ENCODE measurements at regions not wholly inside any gene's neighbourhood (a gene's known extent, or its start where the extent isn't known, plus 50 kb on each side); places are given as distances from the start of the nearest gene placed in this dataset.

DNA sequence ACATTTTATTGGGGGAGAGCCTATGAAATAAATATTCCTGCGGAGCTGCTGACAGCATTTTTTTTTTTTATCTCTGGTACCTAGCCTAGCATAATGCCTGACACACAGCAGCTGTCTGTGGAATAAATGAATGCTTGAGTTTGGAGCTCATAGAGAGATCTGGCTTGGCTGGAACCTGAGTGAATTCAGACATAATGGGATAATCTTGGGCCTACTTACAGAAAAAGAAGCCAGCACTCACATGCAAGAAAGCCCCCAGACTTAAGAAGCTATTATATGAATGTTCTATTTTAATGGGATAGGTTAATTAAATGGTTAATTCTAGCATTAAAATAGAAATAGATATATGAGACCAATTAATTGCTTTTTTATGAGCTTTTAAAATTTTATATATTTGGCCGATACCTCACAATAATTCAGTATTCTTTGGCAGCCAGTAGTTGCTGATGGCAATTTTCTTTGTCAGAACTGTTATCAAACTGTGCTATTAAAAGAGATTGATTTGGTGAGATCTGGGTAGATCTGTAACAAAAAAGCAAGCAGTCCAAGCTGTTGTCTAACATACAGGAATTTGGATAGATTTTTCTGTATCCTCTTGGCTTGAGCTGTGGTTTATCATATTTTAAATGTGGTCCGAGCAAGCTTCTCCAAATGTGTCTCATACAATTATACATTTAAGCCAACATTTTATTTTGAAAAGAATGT is 654.2 kb downstream of the PCDH7 start:
- H3K9me3 ChIP-seq, result no peaks in the 10 kb centered on the region
- H3K4me1 ChIP-seq, result no peaks in the 10 kb centered on the region
- no peak overlapping the region for H3K27ac ChIP-seq
- intact Hi-C loops (cut with DNase I; ENCODE audit: low total_unique reads), result no loop called here
- H3K4me3 ChIP-seq, result no peak overlapping the region
- TF ChIP-seq POLR2A (IDR thresholded peaks at IDR 0.05), result no peak
- TF ChIP-seq, protein P1, sequence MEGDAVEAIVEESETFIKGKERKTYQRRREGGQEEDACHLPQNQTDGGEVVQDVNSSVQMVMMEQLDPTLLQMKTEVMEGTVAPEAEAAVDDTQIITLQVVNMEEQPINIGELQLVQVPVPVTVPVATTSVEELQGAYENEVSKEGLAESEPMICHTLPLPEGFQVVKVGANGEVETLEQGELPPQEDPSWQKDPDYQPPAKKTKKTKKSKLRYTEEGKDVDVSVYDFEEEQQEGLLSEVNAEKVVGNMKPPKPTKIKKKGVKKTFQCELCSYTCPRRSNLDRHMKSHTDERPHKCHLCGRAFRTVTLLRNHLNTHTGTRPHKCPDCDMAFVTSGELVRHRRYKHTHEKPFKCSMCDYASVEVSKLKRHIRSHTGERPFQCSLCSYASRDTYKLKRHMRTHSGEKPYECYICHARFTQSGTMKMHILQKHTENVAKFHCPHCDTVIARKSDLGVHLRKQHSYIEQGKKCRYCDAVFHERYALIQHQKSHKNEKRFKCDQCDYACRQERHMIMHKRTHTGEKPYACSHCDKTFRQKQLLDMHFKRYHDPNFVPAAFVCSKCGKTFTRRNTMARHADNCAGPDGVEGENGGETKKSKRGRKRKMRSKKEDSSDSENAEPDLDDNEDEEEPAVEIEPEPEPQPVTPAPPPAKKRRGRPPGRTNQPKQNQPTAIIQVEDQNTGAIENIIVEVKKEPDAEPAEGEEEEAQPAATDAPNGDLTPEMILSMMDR (IDR thresholded peaks at IDR 0.05), result no peak
- no peaks in the 10 kb centered on the region for H3K27me3 ChIP-seq
- no peak for DNase-seq
- 89 to 92% methylated on average over 3 of the region's 3 CpGs for WGBS, 2 donors
- H3K36me3 ChIP-seq (ENCODE audit: low read depth, missing control alignments), result no peaks in the 10 kb centered on the region

DNA sequence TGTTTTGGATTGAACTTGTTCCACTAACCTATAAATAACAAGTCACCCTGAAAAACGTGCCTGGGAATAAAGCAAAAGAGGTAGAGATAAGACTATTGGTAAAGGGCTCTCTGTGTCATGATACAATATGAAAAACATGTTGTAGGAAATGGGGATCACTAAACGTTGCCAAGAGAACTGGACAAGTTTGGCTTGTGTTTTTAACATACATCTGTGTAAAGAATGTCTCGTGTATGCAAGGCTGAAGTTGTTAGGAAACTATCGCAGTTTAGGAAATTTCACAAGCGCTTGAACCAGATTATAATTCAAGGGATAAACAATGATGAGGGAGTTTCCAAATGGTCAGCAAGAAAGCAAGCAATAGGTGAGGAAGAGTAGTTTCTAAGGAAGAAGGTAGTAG is 655.8 kb downstream of the PCDH7 start:
- Histone ChIP-seq H3K4me3 (no peak overlapping the region), H3K4me1 (no peaks in the 10 kb centered on the region), H3K36me3 (ENCODE audit: low read depth, missing control alignments) (no peaks in the 10 kb centered on the region), H3K9me3 (no peaks in the 10 kb centered on the region), H3K27me3 (no peaks in the 10 kb centered on the region), H3K27ac (no peak overlapping the region)
- 66 to 68% methylated on average over 5 of the region's 5 CpGs for WGBS, 2 donors
- no peak for DNase-seq
- TF ChIP-seq, protein P1 (IDR thresholded peaks at IDR 0.05), result no peak
- no peak for TF ChIP-seq POLR2A (IDR thresholded peaks at IDR 0.05)
- intact Hi-C loops (cut with DNase I; ENCODE audit: low total_unique reads), result no loop called here

DNA sequence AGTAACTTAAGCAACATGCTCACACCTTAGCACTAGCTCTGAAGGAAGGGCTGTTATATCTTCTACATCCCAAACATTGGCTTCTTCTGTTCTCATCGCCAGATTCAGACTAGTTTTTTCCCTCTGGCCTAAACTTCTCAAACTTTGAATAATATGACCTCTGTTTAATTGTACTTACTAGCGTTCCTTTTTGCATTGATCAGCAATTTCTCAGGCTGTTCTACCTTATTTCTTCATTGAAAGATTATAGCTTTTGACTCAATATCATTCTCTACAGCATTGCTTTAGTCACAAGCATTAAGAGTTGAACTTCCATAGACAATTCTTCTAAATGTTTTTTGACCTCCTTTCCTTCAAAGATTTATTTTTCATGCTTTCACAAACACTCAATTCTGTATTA is 659.2 kb downstream of the PCDH7 start:
- 84 to 88% methylated on average over 2 of the region's 2 CpGs for WGBS, 2 donors
- Histone ChIP-seq H3K9me3 (no peaks in the 10 kb centered on the region), H3K36me3 (ENCODE audit: low read depth, missing control alignments) (no peaks in the 10 kb centered on the region), H3K27ac (no peak overlapping the region), H3K27me3 (no peaks in the 10 kb centered on the region), H3K4me1 (no peaks in the 10 kb centered on the region), H3K4me3 (no peak overlapping the region)
- DNase-seq, result no peak
- TF ChIP-seq POLR2A (IDR thresholded peaks at IDR 0.05), result no peak
- TF ChIP-seq, protein P1 (IDR thresholded peaks at IDR 0.05), result no peak
- intact Hi-C loops (cut with DNase I; ENCODE audit: low total_unique reads), result no loop called here

DNA sequence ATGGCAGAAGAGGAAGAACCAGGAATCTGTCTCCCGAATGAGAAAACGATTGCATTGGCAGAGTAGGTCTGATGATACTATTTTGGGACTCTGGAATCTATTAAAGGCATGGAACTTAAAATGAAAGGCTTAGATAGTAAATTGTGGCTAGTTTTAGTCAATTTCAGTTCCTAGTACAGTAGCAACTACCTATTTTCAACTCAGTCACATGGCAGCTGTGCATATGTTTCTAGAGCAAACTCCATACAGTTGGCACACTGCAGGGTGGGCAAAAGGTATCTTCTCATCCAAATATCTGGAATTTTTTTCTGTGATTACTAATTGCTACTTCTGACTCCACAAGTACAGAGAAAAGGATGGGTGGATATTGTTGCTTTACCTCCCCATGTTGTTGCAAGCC is 663.6 kb downstream of the PCDH7 start:
- no peaks in the 10 kb centered on the region for H3K36me3 ChIP-seq (ENCODE audit: low read depth, missing control alignments)
- no peaks in the 10 kb centered on the region for H3K4me1 ChIP-seq
- intact Hi-C loops (cut with DNase I; ENCODE audit: low total_unique reads), result no loop called here
- H3K9me3 ChIP-seq, result no peaks in the 10 kb centered on the region
- DNase-seq, result no peak
- 70 to 78% methylated on average over 2 of the region's 2 CpGs for WGBS, 2 donors
- no peak overlapping the region for H3K27ac ChIP-seq
- TF ChIP-seq POLR2A (IDR thresholded peaks at IDR 0.05), result no peak
- TF ChIP-seq, protein P1 (IDR thresholded peaks at IDR 0.05), result no peak
- H3K27me3 ChIP-seq, result no peaks in the 10 kb centered on the region
- no peak overlapping the region for H3K4me3 ChIP-seq

DNA sequence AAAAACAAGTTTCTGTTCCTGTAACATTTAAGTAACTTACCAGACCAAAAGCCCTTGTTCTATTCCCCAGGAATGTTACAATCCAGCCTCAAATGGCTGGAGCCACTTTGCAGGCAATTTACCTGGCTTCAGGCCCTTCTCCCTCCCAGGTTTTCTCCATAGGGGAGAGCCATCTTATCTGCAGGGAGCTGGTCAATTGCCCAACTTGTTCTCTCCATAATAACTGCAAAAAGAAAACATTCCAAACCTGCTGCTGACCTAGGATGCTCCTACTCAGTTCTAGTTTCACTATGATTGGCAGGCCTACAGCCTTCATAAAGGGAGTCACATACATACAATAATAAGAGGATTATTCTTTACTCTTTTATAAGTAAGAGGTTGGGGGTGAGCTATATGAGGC is 670.7 kb downstream of the PCDH7 start:
- no peaks in the 10 kb centered on the region for H3K9me3 ChIP-seq
- no peak for DNase-seq
- TF ChIP-seq, protein P1 (IDR thresholded peaks at IDR 0.05), result no peak
- TF ChIP-seq POLR2A (IDR thresholded peaks at IDR 0.05), result no peak
- no peak overlapping the region for H3K27ac ChIP-seq
- no peaks in the 10 kb centered on the region for H3K27me3 ChIP-seq
- intact Hi-C loops (cut with DNase I; ENCODE audit: low total_unique reads), result no loop called here
- no peaks in the 10 kb centered on the region for H3K36me3 ChIP-seq (ENCODE audit: low read depth, missing control alignments)
- no peak overlapping the region for H3K4me3 ChIP-seq
- H3K4me1 ChIP-seq, result no peaks in the 10 kb centered on the region
